A673 (cell line): ENCODE measurements at regions not wholly inside any gene's neighbourhood (a gene's known extent, or its start where the extent isn't known, plus 50 kb on each side); places are given as distances from the start of the nearest gene placed in this dataset.

Source experiments
- BruUV-seq: library from RNA; stranded (reverse); fragments of 400-500 nt; replicated peaks from 2 replicates; lab custom pipeline; 2021; lab: Mats Ljungman, UMichigan
- CTCF ChIA-PET: fragments of 300-600 bp; sonication (Branson Sonifier 250); formaldehyde crosslinking; loops from one replicate; lab custom pipeline; 2022; ENCODE audit warnings: antibody characterized with exemption; lab: Charles Lee
- POLR2A ChIA-PET: fragments of 300-600 bp; sonication (Branson Sonifier 250); formaldehyde crosslinking; loops from one replicate; lab custom pipeline; 2022; ENCODE audit warnings: antibody characterized with exemption; ENCODE audit not compliant: low non-redundant PET; lab: Charles Lee
- DNase-seq: peaks from one replicate; pipeline ENCODE4 v3.0.0-alpha.2; 2015; ENCODE audit warnings: low spot score
- H3K27ac ChIP-seq: fragments of 200-600 bp; sonication (generic); 2 replicates; pipeline ENCODE4 v1.5.1; 2016; ENCODE audit warnings: mixed run types, low read depth, mild to moderate bottlenecking, mixed read lengths, antibody characterized with exemption, low read length; ENCODE audit not compliant: poor library complexity, severe bottlenecking
- H3K27me3 ChIP-seq: fragments of 200-600 bp; sonication (generic); replicated peaks from 2 replicates; pipeline ENCODE4 v1.6.1; 2017; ENCODE audit warnings: mixed run types, low read depth, mild to moderate bottlenecking, mixed read lengths, antibody characterized with exemption, low read length; ENCODE audit not compliant: insufficient read depth, poor library complexity
- H3K36me3 ChIP-seq: fragments of 200-600 bp; sonication (generic); 2 replicates; pipeline ENCODE4 v1.6.1; 2016; ENCODE audit warnings: mixed run types, mild to moderate bottlenecking, mixed read lengths, antibody characterized with exemption, low read length; ENCODE audit not compliant: insufficient read depth, poor library complexity, severe bottlenecking
- H3K4me1 ChIP-seq: fragments of 200-600 bp; sonication (generic); 2 replicates; pipeline ENCODE4 v1.6.1; 2017; ENCODE audit warnings: mixed run types, mild to moderate bottlenecking, mixed read lengths, antibody characterized with exemption, low read length; ENCODE audit not compliant: insufficient read depth, poor library complexity, severe bottlenecking
- H3K4me3 ChIP-seq: fragments of 200-600 bp; sonication (generic); 2 replicates; pipeline ENCODE4 v1.5.1; 2016; ENCODE audit warnings: low read depth, mixed run types, mild to moderate bottlenecking, mixed read lengths, low read length; ENCODE audit not compliant: poor library complexity, severe bottlenecking
- H3K9me3 ChIP-seq: fragments of 200-600 bp; sonication (generic); 2 replicates; pipeline ENCODE4 v1.6.1; 2016; ENCODE audit warnings: mixed run types, low read depth, mild to moderate bottlenecking, mixed read lengths, antibody characterized with exemption, low read length; ENCODE audit not compliant: poor library complexity, severe bottlenecking
- CTCF ChIP-seq: fragments of 300-800, 200-600 bp; sonication (generic); conservative IDR thresholded peaks from 2 replicates; pipeline ENCODE4 v1.5.1; 2017; ENCODE audit warnings: low read depth, mild to moderate bottlenecking, antibody characterized with exemption, low read length, moderate library complexity, mixed read lengths
- EZH2 ChIP-seq: fragments of 200-600 bp; sonication (generic); IDR thresholded peaks from 2 replicates; pipeline ENCODE4 v1.6.1; 2017; ENCODE audit warnings: borderline replicate concordance, low read depth, mild to moderate bottlenecking, mixed read lengths, antibody characterized with exemption, low read length; ENCODE audit not compliant: poor library complexity, severe bottlenecking
- intact Hi-C: fragments of 100-400 bp; cut with micrococcal nuclease; formaldehyde crosslinking; loops from one replicate; pipeline ENCODE4 v1.10.0; 2022; ENCODE audit not compliant: unreplicated experiment

GRCh38 chr18:47480166-47480565 lies 228.7 kb upstream of the SKOR2 start:
- ChIA-PET CTCF (no interaction called here), POLR2A (no interaction called here)
- intact Hi-C loops = no loop called here
- H3K27me3 ChIP-seq = peaks cover 81% of the 10 kb centered on the region
- TF ChIP-seq CTCF = no peak
- TF ChIP-seq EZH2 = no peak
- no peak overlapping the region for H3K4me3 ChIP-seq
- no peaks in the 10 kb centered on the region for H3K36me3 ChIP-seq
- H3K27ac ChIP-seq = no peak overlapping the region
- no peaks in the 10 kb centered on the region for H3K9me3 ChIP-seq
- BruUV-seq = no TSS peak
- DNase-seq = no peak
- H3K4me1 ChIP-seq = no peaks in the 10 kb centered on the region

GRCh38 chr18:47471784-47472183 lies 220.3 kb upstream of the SKOR2 start:
- POLR2A ChIA-PET = no interaction called here
- Histone ChIP-seq H3K27ac (no peak overlapping the region), H3K27me3 (peaks cover 74% of the 10 kb centered on the region), H3K9me3 (no peaks in the 10 kb centered on the region), H3K4me3 (no peak overlapping the region), H3K36me3 (no peaks in the 10 kb centered on the region), H3K4me1 (no peaks in the 10 kb centered on the region)
- BruUV-seq = no TSS peak
- TF ChIP-seq CTCF (no peak), EZH2 (no peak)
- intact Hi-C loops = no loop called here
- no peak for DNase-seq
- CTCF ChIA-PET = no interaction called here

- Histone ChIP-seq H3K27me3 (peaks cover 72% of the 10 kb centered on the region), H3K4me1 (no peaks in the 10 kb centered on the region), H3K9me3 (no peaks in the 10 kb centered on the region), H3K4me3 (no peak overlapping the region), H3K36me3 (no peaks in the 10 kb centered on the region), H3K27ac (no peak overlapping the region)
- DNase-seq = no peak
- ChIA-PET POLR2A (no interaction called here), CTCF (no interaction called here)
- no TSS peak for BruUV-seq
- intact Hi-C loops = no loop called here
- TF ChIP-seq CTCF (no peak), EZH2 (no peak)
Observed at GRCh38 chr18:47470941-47471340, 219.5 kb upstream of the SKOR2 start.
